H1 (cell line): ENCODE measurements at regions not wholly inside any gene's neighbourhood (a gene's known extent, or its start where the extent isn't known, plus 50 kb on each side); places are given as distances from the start of the nearest gene placed in this dataset.

Source experiments
- CTCF ChIA-PET: fragments of 300-600 bp; sonication (Branson Sonifier 250); formaldehyde crosslinking; loops from one replicate; lab custom pipeline; 2021; ENCODE audit not compliant: partially characterized antibody; lab: Charles Lee
- POLR2A ChIA-PET: fragments of 300-600 bp; sonication (Branson Sonifier 250); formaldehyde crosslinking; loops from one replicate; lab custom pipeline; 2021; ENCODE audit warnings: inconsistent platforms; ENCODE audit not compliant: partially characterized antibody; lab: Charles Lee
- DNase-seq, 2 experiments: peaks; one replicate each; pipeline versions ENCODE4 v3.0.0 to v3.0.0-alpha.2; 2010 to 2022; ENCODE audit warnings: low spot score in 2 of 2, low read depth in 1 of 2, mixed read lengths in 1 of 2
- FAIRE-seq: peaks from 2 replicates; lab custom pipeline; 2011; peaks lifted over from hg19 to GRCh38; lab: Jason Lieb, UNC
- H2AFZ ChIP-seq: 2 replicates; pipeline ENCODE4 v1.8.1; 2012; ENCODE audit warnings: low read length, inconsistent platforms
- H2AK5ac ChIP-seq: 2 replicates; pipeline ENCODE4 v1.6.1; 2013; ENCODE audit warnings: low read depth, low read length
- H2BK120ac ChIP-seq: replicated peaks from 2 replicates; pipeline ENCODE3; 2013; ENCODE audit warnings: low read depth, low read length, inconsistent platforms
- H2BK12ac ChIP-seq: 2 replicates; pipeline ENCODE4 v1.6.1; 2013; ENCODE audit warnings: low read depth, low read length
- H2BK15ac ChIP-seq: 2 replicates; pipeline ENCODE4 v1.6.1; 2013; ENCODE audit warnings: low read length
- H2BK20ac ChIP-seq: 2 replicates; pipeline ENCODE4 v1.6.1; 2013; ENCODE audit warnings: low read length
- H2BK5ac ChIP-seq: 2 replicates; pipeline ENCODE4 v1.6.1; 2013; ENCODE audit warnings: low read depth, low read length
- H3K14ac ChIP-seq: 2 replicates; pipeline ENCODE4 v1.6.1; 2013; ENCODE audit warnings: inconsistent platforms; ENCODE audit not compliant: insufficient read length
- H3K18ac ChIP-seq: 2 replicates; pipeline ENCODE4 v1.6.1; 2013; ENCODE audit warnings: low read length; ENCODE audit errors: extremely low read depth
- H3K23ac ChIP-seq: 2 replicates; pipeline ENCODE4 v1.6.1; 2013; ENCODE audit warnings: inconsistent platforms; ENCODE audit not compliant: insufficient read length
- H3K23me2 ChIP-seq: 2 replicates; pipeline ENCODE4 v1.6.1; 2013; ENCODE audit warnings: low read depth, low read length
- H3K27ac ChIP-seq: 2 replicates; pipeline ENCODE4 v1.6.1; 2011; ENCODE audit warnings: low read depth, low read length, inconsistent platforms
- H3K27me3 ChIP-seq, 4 experiments: replicated peaks in 1 of 4; 1 replicate in 1 of 4; 2 replicates in 3 of 4; pipeline versions ENCODE4 v1.6.1 to v1.8.1; 2011 to 2013; ENCODE audit warnings: low read length in 3 of 4, mild to moderate bottlenecking in 3 of 4, inconsistent platforms in 2 of 4, mixed read lengths in 2 of 4, moderate library complexity in 1 of 4; ENCODE audit not compliant: control insufficient read depth in 3 of 4, insufficient read depth in 3 of 4; ENCODE audit errors: extremely low read depth in 1 of 4
- H3K36me3 ChIP-seq, 4 experiments: 2 replicates each; pipeline versions ENCODE4 v1.6.1 to v1.8.1; 2011 to 2013; ENCODE audit warnings: mild to moderate bottlenecking in 4 of 4, low read length in 3 of 4, moderate library complexity in 2 of 4, control low read depth in 1 of 4, inconsistent platforms in 1 of 4; ENCODE audit not compliant: insufficient read depth in 4 of 4, control insufficient read depth in 2 of 4
- H3K4ac ChIP-seq: replicated peaks from 2 replicates; pipeline ENCODE3; 2013; ENCODE audit warnings: low read length, low read depth, mixed read lengths, inconsistent platforms; ENCODE audit not compliant: insufficient read length
- H3K4me1 ChIP-seq, 4 experiments: replicated peaks in 1 of 4; 1 replicate in 1 of 4; 2 replicates in 3 of 4; pipeline versions ENCODE4 v1.6.1 to v1.8.1; 2011 to 2013; ENCODE audit warnings: low read length in 3 of 4, inconsistent platforms in 2 of 4, mixed read lengths in 1 of 4; ENCODE audit not compliant: insufficient read depth in 4 of 4, control insufficient read depth in 3 of 4
- H3K4me2 ChIP-seq, 2 experiments: 2 replicates each; pipeline versions ENCODE4 v1.6.1 to v1.8.1; 2011 to 2013; ENCODE audit warnings: low read depth in 2 of 2, low read length in 2 of 2, control low read depth in 1 of 2, inconsistent platforms in 1 of 2, mild to moderate bottlenecking in 1 of 2; ENCODE audit not compliant: insufficient read depth in 1 of 2
- H3K4me3 ChIP-seq, 4 experiments: fragments of 200-600, 300-600 bp in 1 of 4; sonication (generic), shearing (Covaris generic), sonication (Bioruptor Twin) in 1 of 4; 2 replicates each; pipeline versions ENCODE4 v1.5.1 to v1.8.1; 2011 to 2016; ENCODE audit warnings: low read length in 4 of 4, low read depth in 3 of 4, control low read depth in 2 of 4, inconsistent platforms in 2 of 4, mild to moderate bottlenecking in 2 of 4, mixed read lengths in 1 of 4, moderate library complexity in 1 of 4; ENCODE audit not compliant: insufficient read depth in 2 of 4; ENCODE audit errors: extremely low read depth in 1 of 4
- H3K56ac ChIP-seq: replicated peaks from 2 replicates; pipeline ENCODE3; 2013; ENCODE audit warnings: low read depth, mild to moderate bottlenecking, mixed read lengths, low read length, inconsistent platforms; ENCODE audit not compliant: insufficient read length
- H3K79me1 ChIP-seq: 2 replicates; pipeline ENCODE4 v1.6.1; 2013; ENCODE audit warnings: low read depth, low read length, control low read depth
- H3K79me2 ChIP-seq, 2 experiments: 2 replicates each; pipeline versions ENCODE4 v1.6.1 to v1.8.1; 2012 to 2013; ENCODE audit warnings: low read length in 2 of 2, mild to moderate bottlenecking in 2 of 2, inconsistent platforms in 1 of 2; ENCODE audit not compliant: insufficient read depth in 2 of 2, control insufficient read depth in 1 of 2
- H3K9ac ChIP-seq, 4 experiments: replicated peaks in 1 of 4; 1 replicate in 1 of 4; 2 replicates in 3 of 4; pipeline versions ENCODE4 v1.6.1 to v1.8.1; 2011 to 2013; ENCODE audit warnings: low read depth in 3 of 4, low read length in 3 of 4, control low read depth in 2 of 4, mild to moderate bottlenecking in 2 of 4, moderate library complexity in 2 of 4, inconsistent platforms in 1 of 4; ENCODE audit errors: extremely low read depth in 1 of 4
- H3K9me3 ChIP-seq, 2 experiments: 2 replicates each; pipeline versions ENCODE4 v1.6.1 to v1.8.1; 2012 to 2013; ENCODE audit warnings: mild to moderate bottlenecking in 2 of 2, moderate library complexity in 2 of 2, control low read depth in 1 of 2, inconsistent platforms in 1 of 2, low read depth in 1 of 2, low read length in 1 of 2, mixed read lengths in 1 of 2; ENCODE audit not compliant: insufficient read depth in 2 of 2
- H4K20me1 ChIP-seq, 2 experiments: replicated peaks in 1 of 2; 2 replicates each; pipeline versions ENCODE3 to v1.8.1; 2011 to 2013; ENCODE audit warnings: inconsistent platforms in 2 of 2, low read length in 2 of 2, mild to moderate bottlenecking in 1 of 2; ENCODE audit not compliant: insufficient read depth in 2 of 2, control insufficient read depth in 1 of 2
- H4K5ac ChIP-seq: 2 replicates; pipeline ENCODE4 v1.6.1; 2013; ENCODE audit warnings: low read length, low read depth, mixed read lengths, inconsistent platforms; ENCODE audit not compliant: insufficient read length
- H4K8ac ChIP-seq: 2 replicates; pipeline ENCODE4 v1.8.0; 2013; ENCODE audit warnings: mild to moderate bottlenecking, moderate library complexity, low read length, inconsistent platforms; ENCODE audit not compliant: insufficient read depth; ENCODE audit errors: extremely low read depth
- H4K91ac ChIP-seq: replicated peaks from 2 replicates; pipeline ENCODE3; 2013; ENCODE audit warnings: low read length, mixed read lengths, inconsistent platforms; ENCODE audit not compliant: insufficient read length
- BACH1 ChIP-seq: IDR thresholded peaks from 2 replicates; pipeline ENCODE4 v1.6.1; 2012; ENCODE audit warnings: low read length, improper control_type of control experiment
- CHD2 ChIP-seq: IDR thresholded peaks from 2 replicates; pipeline ENCODE4 v1.6.1; 2012; ENCODE audit warnings: low read length, improper control_type of control experiment
- FOSL1 ChIP-seq: IDR thresholded peaks from 2 replicates; pipeline ENCODE4 v1.6.1; 2011; ENCODE audit warnings: mild to moderate bottlenecking, low read depth, low read length, moderate library complexity; ENCODE audit not compliant: insufficient read depth
- GTF2F1 ChIP-seq: IDR thresholded peaks from 2 replicates; pipeline ENCODE4 v1.6.1; 2012; ENCODE audit warnings: low read depth, low read length, improper control_type of control experiment, borderline replicate concordance
- JUN ChIP-seq: IDR thresholded peaks from 2 replicates; pipeline ENCODE4 v1.6.1; 2011; ENCODE audit warnings: low read depth, mild to moderate bottlenecking, improper control_type of control experiment, low read length
- KDM1A ChIP-seq: fragments of 200-600, 300-600 bp; sonication (generic); IDR thresholded peaks from 2 replicates; pipeline ENCODE4 v1.7.1; 2016; ENCODE audit warnings: mild to moderate bottlenecking, low read length, borderline replicate concordance
- NANOG ChIP-seq: IDR thresholded peaks from 2 replicates; pipeline ENCODE4 v1.6.1; 2011; ENCODE audit warnings: low read length, low read depth, mild to moderate bottlenecking, inconsistent platforms; ENCODE audit not compliant: insufficient read depth, poor library complexity, severe bottlenecking
- YY1 ChIP-seq: IDR thresholded peaks from 2 replicates; pipeline ENCODE4 v1.6.1; 2011; ENCODE audit warnings: low read depth, mild to moderate bottlenecking, low read length
- WGBS, 2 experiments: shearing (Covaris generic) in 1 of 2; methylation state at CpG; one replicate each; pipeline versions ENCODE4 v1.1.6 to v1.1.7; 2013 to 2015; ENCODE audit warnings: low lambda C conversion rate in 2 of 2, mixed read lengths in 2 of 2, inconsistent platforms in 1 of 2, low coverage in 1 of 2, missing lambda C conversion rate in 1 of 2; ENCODE audit not compliant: insufficient replicate concordance in 2 of 2, insufficient coverage in 1 of 2, insufficient read length in 1 of 2; ENCODE audit errors: extremely low coverage in 1 of 2, missing lambda C conversion rate in 1 of 2; 5-methylcytosine and 5-hydroxymethylcytosine counted together
- TF ChIP-seq, protein P1 (sequence below): IDR thresholded peaks from 2 replicates; pipeline ENCODE4 v1.6.1; 2011; ENCODE audit warnings: low read depth, mild to moderate bottlenecking, low read length; ENCODE audit not compliant: insufficient read depth

DNA sequence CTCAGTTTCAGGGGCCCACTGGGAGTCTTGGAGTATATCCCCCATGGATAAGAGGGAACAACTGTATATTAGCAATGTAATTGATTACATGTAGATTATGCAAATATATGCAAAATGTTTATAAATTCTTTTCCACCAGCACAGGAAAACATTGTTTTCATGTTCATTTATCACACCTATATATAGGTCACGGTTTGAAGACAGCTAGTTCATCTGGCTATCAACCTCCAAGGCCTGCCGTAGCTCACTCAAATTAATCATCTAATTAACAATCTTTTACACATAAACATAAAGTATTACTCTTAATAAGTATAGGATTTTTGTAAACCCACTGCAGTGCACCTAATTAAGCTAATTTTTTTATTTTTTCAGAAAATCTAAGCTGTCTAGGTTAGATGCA is 53.7 kb upstream of the SP4 start:
- no peaks in the 10 kb centered on the region for H4K20me1 ChIP-seq
- no peak overlapping the region for H3K56ac ChIP-seq
- no peak overlapping the region for H2BK12ac ChIP-seq
- H3K4me2 ChIP-seq = no peak overlapping the region
- H4K8ac ChIP-seq = no peak overlapping the region
- no peak overlapping the region for H2BK15ac ChIP-seq
- FAIRE-seq = no peak
- no peak overlapping the region for H3K4ac ChIP-seq
- H3K4me3 ChIP-seq = no peak overlapping the region
- H3K23ac ChIP-seq = no peak overlapping the region
- no peak overlapping the region for H3K18ac ChIP-seq
- ChIA-PET CTCF (interaction anchor here (0.6 kb wide), 1 partner anchor 60 kb away, joined by 3 read pairs; no protein-coding TSS in a partner anchor), POLR2A (no interaction called here)
- H3K14ac ChIP-seq = no peak overlapping the region
- H4K91ac ChIP-seq = no peak overlapping the region
- 93% methylated on average over 2 of the region's 2 CpGs; no CpG with 5 or more reads in 1 of the 2 experiments for WGBS, 2 experiments
- H3K4me1 ChIP-seq = peaks cover 0 to 8% (median 3%) of the 10 kb centered on the region in 4 experiments; a peak in 4 of 7 replicates
- no peaks in the 10 kb centered on the region; a peak in 1 of 8 replicates for H3K36me3 ChIP-seq
- H2BK120ac ChIP-seq = no peak overlapping the region
- no peak overlapping the region for H4K5ac ChIP-seq
- no peak overlapping the region for H2BK20ac ChIP-seq
- H3K27me3 ChIP-seq = no peaks in the 10 kb centered on the region
- H2BK5ac ChIP-seq = no peak overlapping the region
- no peak overlapping the region for H3K27ac ChIP-seq
- H3K79me1 ChIP-seq = no peaks in the 10 kb centered on the region
- no peaks in the 10 kb centered on the region for H3K23me2 ChIP-seq
- no peaks in the 10 kb centered on the region for H3K79me2 ChIP-seq
- H2AFZ ChIP-seq = no peak overlapping the region
- no peak overlapping the region for H2AK5ac ChIP-seq
- H3K9me3 ChIP-seq = peaks cover 17 to 20% of the 10 kb centered on the region in 2 experiments
- no peak for DNase-seq
- no peak overlapping the region for H3K9ac ChIP-seq
- TF ChIP-seq, protein P1, sequence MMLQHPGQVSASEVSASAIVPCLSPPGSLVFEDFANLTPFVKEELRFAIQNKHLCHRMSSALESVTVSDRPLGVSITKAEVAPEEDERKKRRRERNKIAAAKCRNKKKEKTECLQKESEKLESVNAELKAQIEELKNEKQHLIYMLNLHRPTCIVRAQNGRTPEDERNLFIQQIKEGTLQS = no peak
- no peak for TF ChIP-seq GTF2F1
- TF ChIP-seq FOSL1 = no peak
- no peak for TF ChIP-seq NANOG
- TF ChIP-seq BACH1 = no peak
- TF ChIP-seq CHD2 = no peak
- TF ChIP-seq JUN = no peak
- TF ChIP-seq YY1 = no peak
- TF ChIP-seq KDM1A = no peak
